SK-MEL-5 (cell line): ENCODE measurements at regions not wholly inside any gene's neighbourhood (a gene's known extent, or its start where the extent isn't known, plus 50 kb on each side); places are given as distances from the start of the nearest gene placed in this dataset.

Experiments used
- DNase-seq: peaks from one replicate; pipeline ENCODE4 v3.0.0-alpha.2; 2016; ENCODE audit warnings: low read depth, low spot score
- in situ Hi-C: cut with HindIII; loops from 2 replicates; pipeline ENCODE4 v1.10.0; 2016; ENCODE audit warnings: low sequenced_read_pairs, high pct_unique_total_duplicates, low pct_unique_long_range_greater_than_20kb

GRCh38 chr6:140907235-140907634 lies 1225.5 kb upstream of the GJE1 start:
- DNase-seq, result no peak
- in situ Hi-C loops, result no loop called here

GRCh38 chr6:140905724-140906123 lies 1227.0 kb upstream of the GJE1 start:
- DNase-seq, result no peak
- in situ Hi-C loops, result no loop called here

GRCh38 chr6:140905050-140905449 lies 1227.7 kb upstream of the GJE1 start:
- in situ Hi-C loops, result no loop called here

GRCh38 chr6:140897804-140898573 lies 1234.7 kb upstream of the GJE1 start:
- in situ Hi-C loops, result no loop called here
- DNase-seq, result peak; percentile 85

More at GRCh38 chr6:140905050-140905449, 1227.7 kb upstream of the GJE1 start:
- DNase-seq, result no peak

GRCh38 chr6:140897349-140897748 lies 1235.4 kb upstream of the GJE1 start:
- peak; percentile 63 for DNase-seq
- in situ Hi-C loops, result no loop called here

- DNase-seq, result no peak
- in situ Hi-C loops, result no loop called here
Measured at GRCh38 chr6:140893432-140893831, 1239.3 kb upstream of the GJE1 start.

GRCh38 chr6:140879946-140880345 lies 1252.8 kb upstream of the GJE1 start:
- no peak for DNase-seq
- in situ Hi-C loops, result no loop called here

GRCh38 chr6:140874066-140874465 lies 1258.7 kb upstream of the GJE1 start:
- DNase-seq, result no peak
- in situ Hi-C loops, result no loop called here

- no peak for DNase-seq
- in situ Hi-C loops, result no loop called here
Measured at GRCh38 chr6:140872885-140873284, 1259.8 kb upstream of the GJE1 start.

GRCh38 chr6:140871911-140872310 lies 1260.8 kb upstream of the GJE1 start:
- in situ Hi-C loops, result no loop called here
- no peak for DNase-seq

- DNase-seq, result no peak
- in situ Hi-C loops, result no loop called here
Measured at GRCh38 chr6:140867336-140867735, 1265.4 kb upstream of the GJE1 start.

- no peak for DNase-seq
- in situ Hi-C loops, result no loop called here
Measured at GRCh38 chr6:140858381-140858971, 1274.2 kb upstream of the GJE1 start.

- peak; percentile 74 for DNase-seq
Measured at GRCh38 chr6:140857739-140858380, 1274.9 kb upstream of the GJE1 start.

GRCh38 chr6:140855520-140855919 lies 1277.2 kb upstream of the GJE1 start:
- in situ Hi-C loops, result no loop called here
- DNase-seq, result no peak

More at GRCh38 chr6:140857739-140858380, 1274.9 kb upstream of the GJE1 start:
- in situ Hi-C loops, result no loop called here

- in situ Hi-C loops, result no loop called here
- DNase-seq, result no peak
Measured at GRCh38 chr6:140854318-140854717, 1278.4 kb upstream of the GJE1 start.

- in situ Hi-C loops, result no loop called here
- DNase-seq, result no peak
Measured at GRCh38 chr6:140850438-140850837, 1282.3 kb upstream of the GJE1 start.

GRCh38 chr6:140849456-140849855 lies 1283.3 kb upstream of the GJE1 start:
- no peak for DNase-seq
- in situ Hi-C loops, result no loop called here

- in situ Hi-C loops, result no loop called here
- no peak for DNase-seq
Measured at GRCh38 chr6:140847262-140847645, 1285.5 kb upstream of the GJE1 start.
